GM21367 (cell line): ENCODE measurements at regions not wholly inside any gene's neighbourhood (a gene's known extent, or its start where the extent isn't known, plus 50 kb on each side); places are given as distances from the start of the nearest gene placed in this dataset.
A peak's percentile ranks its signal among the peaks of the same experiment; 100 is the strongest.

ENCODE experiments used
- ATAC-seq: cut with Tn5 transposase; IDR thresholded peaks from one replicate; pipeline ENCODE4 v1.9.1; 2021; ENCODE audit not compliant: unreplicated experiment

DNA sequence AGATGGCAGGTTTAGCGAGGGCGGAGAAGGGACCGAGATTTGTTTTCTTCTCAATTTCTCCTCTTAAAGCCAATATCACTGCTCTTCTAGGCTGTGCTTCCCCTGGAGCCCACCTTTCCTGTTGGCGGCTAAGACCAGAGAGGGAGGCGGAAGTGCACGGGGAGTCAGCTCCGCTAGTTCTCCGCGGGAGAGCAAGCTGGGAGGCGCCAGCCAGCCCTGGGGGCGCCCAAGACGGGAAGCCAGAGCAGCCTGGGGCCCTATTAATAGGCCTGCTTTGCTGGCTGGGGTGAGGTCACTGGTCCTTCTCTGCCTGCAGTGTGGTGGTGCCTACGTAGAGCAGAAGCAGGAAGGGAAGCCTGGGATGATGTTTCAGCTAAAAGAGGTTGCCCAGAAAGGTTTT lies 61.6 kb downstream of the LSM5 start:
- no peak for ATAC-seq

DNA sequence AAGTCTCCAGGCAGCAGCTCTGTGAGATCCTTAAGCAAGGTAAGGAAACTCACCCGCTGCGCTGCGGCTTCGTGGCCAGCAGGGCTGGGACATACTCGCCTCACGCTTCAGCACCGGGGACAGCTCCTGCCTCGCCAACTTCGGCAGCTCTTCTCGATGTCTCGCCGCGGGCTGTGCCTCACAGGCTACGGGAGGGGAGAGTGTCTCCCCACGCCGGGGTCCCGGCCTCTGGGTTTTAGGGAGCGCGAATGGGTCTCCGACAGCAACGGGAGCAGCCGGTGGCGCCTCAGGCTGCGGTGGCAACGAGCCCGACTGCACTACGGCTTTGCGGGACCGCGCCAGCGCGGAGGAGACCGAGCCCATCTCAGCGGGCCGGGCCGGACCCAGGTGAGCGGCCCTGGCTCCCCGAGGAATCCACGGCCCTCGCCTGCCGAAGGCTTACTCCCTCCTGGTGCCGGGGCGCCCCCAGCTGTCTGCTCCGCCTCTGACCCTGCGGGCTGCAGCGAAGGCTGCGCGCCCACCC lies 62.4 kb downstream of the LSM5 start:
- ATAC-seq: peak; percentile 89

DNA sequence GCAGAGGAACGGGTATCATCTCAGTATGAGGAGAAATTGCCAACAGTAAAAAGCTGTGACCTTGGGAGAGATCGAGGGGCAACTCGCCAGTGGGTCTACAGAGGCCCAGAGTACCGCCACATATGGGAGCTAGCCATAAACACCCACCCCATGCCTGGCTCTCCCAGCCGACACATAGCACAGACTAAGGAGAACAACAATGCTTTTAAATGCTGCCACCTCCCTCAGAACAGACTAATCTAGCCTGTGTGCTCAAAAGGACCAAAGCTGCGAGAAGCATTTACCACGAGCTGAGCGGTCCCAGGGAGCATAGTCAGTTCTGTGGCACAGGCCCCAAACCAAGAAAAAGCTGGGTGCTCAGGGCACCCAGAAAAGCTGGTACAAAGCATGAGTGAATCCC lies 73.3 kb downstream of the LSM5 start:
- ATAC-seq: no peak

DNA sequence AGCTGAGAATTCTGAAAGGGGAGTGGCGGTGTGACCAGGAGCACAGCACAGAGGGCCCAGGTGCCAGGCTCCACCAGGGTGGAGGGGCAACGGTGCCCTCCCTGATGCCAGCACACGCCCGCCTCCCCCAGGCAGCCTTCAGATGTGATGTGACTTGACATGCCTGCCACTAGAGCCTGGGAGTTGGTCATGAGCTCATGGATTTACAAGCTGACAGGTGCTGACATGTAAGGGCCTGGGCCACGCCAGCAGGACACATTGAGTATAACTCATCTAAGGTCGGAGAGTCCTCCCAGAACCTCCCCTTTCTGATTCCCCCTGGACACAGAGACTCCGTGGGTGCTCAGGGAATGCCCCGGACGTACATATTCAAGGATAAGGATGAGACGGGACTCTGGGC lies 74.2 kb downstream of the LSM5 start:
- ATAC-seq: no peak

DNA sequence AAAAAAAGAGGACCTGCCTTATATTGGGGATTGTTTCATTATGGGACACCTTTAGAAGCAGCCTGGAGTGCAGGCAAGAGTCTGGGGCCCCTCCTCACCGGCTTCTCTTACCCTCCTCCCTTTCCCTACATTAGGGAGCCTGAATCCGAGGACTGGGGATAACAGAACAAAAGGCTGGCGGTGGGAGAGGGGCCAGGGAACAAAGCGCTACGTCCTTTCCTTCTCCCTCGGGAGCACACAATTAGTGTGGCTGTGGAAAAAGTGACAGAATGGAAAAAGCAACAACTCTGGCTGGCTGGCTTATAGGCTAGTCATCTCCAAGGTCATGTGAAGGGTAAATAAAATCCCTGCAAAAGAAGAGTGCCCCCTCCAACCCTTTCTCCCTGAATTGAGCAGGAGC lies 74.7 kb downstream of the LSM5 start:
- no peak for ATAC-seq

DNA sequence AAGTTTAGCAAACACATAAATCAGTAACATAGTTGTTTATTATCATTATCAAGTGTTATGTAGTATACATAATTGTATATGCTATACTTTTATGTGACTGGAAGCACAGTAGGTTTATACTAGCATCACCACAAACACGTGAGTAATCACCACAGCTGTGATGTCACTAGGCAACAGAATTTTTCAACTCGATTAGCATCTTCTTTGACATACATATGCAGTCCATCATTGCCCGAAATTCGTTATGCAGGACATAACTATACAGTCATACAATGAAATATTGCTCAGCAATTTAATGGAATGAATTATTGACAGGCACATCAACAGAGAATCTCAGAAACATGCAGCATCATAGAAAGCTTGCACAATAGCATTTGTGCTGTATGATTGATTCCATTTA lies 77.7 kb downstream of the LSM5 start:
- ATAC-seq: no peak

DNA sequence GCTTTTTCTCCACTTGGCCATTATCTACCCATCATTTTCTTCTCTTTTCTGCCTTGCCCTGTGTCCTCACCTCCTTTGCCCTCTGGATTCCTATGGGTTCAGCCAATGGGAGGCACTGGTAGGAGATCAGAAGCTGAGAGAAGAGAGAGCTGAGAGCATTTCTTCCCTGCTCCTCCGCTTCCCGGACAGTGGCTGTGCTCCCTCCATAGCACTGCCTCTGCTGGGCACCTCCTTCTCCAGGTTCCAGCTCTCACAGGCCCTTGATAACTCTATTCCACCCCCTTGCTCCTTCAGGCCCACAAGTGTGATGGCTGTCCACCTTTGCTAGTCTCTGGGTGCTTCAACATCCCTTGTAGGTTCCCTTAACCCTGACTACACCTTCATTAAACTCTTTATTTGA lies 79.6 kb downstream of the LSM5 start:
- no peak for ATAC-seq

DNA sequence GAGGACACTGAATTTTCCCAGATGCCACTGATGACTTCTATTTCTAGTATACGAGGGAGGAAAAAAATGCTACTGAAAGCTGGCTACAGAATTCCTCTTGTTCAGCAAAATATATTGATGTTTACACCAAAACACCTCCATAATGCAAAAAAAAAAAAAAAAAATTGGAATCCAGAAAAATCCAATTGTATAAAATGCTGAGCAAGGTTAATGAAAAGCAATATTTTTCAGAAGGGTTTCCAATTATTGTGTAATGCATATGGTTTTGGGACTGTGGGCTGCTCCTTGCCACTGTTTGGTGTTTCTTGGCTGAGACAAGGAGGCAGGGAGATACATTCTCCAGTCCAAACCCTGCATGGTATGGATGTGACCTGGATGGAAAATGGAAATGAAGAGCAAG lies 83.8 kb downstream of the LSM5 start:
- no peak for ATAC-seq

DNA sequence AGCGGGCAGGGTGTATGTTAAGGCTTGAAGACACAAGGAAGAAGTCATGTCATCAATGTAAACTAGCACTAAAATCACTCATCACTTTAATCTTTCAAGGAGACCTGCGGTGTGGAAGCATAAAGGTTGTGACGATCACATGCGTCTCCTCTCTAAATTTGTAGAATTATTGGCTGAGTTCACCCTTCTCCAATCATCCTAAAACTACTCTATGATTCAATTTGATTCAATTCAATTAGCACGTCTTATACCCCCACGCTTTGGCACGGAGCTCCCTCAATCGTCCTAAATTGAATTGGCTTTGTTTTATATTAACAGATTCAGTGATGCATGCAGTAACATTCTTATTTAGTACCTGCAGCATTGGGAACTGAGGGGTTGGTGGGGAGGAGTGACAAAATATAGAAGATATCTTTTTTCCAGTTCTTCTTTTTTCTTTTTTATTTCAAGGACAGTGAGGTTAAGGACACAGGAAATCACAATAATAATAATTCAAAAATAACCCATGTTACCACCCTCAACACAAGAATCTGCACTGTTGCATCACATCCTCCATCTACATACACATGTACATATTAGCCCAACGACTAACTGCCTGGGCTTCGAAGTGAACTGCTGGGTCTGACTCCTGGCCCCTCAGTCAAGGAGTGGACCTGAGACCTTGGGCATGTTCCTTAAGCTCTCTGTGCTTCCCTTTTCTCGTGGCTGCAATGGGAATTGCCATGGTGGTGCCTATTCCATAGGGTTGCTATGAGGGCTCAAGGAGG lies 86.5 kb downstream of the LSM5 start:
- no peak for ATAC-seq

DNA sequence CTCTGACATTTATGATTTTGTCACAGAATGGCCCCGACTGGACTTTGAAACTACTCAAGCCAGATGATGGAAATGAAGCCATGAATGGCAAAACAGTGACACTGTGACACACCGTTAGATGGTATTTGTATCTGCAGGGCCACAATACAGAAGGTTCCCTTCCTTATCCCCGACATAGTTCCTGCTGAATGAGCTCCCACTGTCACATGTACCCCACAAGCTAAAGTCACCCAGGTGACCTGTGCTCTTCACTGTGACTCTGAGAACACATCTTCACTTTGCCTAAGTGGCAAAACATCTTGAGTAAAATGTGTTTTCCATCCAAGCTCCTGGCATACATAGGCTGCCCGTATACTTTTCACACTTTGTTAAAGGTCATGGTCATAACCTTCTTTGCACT lies 89.5 kb downstream of the LSM5 start:
- ATAC-seq: no peak

DNA sequence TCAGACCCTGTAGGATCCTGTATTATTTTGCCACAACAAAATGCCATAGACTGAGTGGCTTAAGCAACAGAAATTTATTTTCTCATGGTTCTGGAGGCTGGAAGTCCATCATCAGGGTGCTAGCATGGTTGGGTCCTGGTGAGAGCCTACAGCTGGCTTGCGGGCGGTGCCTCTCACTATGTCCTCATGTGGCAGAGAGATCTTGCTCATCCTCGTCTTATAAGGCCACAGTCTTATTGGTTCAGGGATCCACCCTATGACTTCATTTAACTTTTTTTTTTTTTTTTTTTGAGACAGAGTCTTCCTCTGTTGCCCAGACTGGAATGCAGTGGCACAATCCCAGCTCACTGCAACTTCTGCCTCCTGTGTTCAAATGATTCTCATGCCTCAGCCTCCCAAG lies 90.9 kb downstream of the LSM5 start:
- ATAC-seq: no peak

DNA sequence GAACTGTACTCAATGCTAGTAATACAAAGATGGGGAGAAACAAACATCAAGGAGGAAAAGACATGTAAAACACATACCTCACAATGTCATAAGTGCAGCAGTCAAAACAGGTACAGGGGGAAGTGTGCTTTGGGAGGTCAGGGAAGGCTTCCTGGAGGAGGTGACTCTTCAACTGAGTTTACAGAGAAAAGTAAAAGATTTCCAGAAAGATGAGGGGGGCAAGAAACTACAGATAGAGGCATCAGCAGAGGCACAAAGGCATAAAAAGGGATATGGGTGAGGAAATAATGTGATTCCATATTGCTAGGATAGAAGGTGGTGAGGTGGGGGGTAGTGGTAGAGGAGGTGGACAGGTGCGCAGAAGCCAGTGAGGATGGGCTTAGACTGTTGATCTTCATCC lies 95.0 kb downstream of the LSM5 start:
- ATAC-seq: no peak

DNA sequence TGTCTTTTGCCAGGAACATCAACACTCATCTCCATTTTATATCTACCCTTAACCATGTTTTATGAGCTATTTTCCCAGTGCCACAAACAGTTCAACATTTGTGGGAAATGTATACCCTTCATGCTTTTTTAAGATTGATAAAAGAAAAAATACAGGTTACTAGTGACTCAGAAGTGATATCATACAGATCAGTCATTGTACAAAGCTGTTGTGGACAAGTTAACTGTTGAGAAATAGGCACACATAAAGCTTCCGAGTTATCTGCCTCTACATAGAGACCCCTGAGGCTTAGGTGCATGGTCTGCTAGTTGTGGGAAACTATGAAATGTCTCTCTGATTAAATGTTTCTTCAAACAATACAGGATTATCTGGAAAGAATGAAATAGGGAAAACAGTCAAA lies 96.3 kb downstream of the LSM5 start:
- no peak for ATAC-seq

DNA sequence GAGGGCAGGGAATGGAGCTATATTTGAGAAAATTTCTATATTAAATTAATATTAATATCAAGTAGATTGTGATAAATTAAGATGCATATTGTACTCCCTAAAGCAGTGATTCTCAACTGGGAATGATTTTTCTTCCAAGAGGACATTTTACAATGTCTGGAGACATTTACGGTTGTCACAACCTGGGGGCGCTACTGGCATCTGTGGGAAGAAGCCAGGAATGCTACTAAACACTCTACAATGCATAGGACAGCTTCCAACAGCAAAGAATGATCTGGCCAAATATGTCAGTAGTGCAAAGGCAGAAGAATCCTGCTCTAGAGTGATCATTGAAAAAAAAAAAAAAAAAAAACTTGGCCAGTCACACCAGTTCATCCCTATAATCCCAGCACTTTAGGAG lies 100.0 kb downstream of the LSM5 start:
- ATAC-seq: no peak

DNA sequence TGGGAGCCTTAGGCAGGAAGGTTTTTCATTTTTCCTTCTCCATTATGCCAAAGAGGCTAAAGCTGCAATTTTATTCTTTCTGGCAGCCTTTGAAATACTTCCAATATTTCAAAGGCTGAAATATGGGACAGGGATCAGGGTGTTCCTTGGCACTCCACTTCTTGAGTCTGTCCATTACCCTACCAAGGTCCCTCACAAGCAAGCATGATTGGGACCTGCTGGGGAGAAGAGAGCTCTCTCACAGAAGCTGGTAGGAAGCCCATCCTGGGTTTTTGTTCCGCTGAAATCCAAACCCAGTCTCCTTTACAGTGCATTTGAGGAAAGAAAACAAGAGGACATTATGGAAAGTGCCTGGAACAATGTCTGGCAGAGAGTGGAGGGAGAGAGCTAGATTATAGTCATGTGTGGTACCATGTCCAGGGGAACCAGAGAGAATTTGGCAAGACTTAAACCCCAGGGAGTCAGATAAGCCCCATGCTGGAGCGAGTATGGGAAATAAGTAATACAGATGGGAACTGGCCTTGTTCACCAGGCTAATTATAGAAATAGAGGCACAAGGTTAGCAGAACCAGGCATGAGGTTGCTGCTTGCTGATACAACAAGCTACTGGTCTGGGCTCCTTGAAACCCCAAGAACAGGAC lies 104.7 kb downstream of the LSM5 start:
- no peak for ATAC-seq

DNA sequence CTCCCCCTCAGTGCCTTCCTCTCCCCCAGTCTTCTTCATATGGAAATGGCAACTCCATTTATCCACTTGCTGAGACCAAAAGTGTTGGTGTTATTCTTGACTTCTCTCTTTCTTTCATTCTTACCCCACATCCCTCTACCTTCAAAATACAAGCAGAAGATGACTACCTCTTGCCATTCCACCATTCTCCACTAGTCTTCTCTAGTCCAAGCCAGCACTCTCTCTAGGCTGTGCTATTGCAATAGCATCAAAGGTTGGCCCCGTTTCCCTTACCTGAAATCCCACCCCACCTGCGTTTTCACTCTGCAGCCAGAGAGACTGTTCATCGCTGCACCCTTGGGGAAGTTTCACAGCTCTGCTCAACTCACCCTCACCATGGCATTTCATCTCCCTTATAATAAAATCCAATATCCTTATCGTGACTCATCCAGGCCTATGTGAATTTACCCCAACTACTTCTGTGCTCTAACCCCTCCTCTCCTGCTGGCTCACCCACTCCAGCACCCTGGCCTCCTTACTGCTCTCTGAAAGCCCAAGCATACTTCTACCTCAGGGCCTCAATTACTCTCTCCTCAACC lies 109.1 kb downstream of the LSM5 start:
- ATAC-seq: no peak

DNA sequence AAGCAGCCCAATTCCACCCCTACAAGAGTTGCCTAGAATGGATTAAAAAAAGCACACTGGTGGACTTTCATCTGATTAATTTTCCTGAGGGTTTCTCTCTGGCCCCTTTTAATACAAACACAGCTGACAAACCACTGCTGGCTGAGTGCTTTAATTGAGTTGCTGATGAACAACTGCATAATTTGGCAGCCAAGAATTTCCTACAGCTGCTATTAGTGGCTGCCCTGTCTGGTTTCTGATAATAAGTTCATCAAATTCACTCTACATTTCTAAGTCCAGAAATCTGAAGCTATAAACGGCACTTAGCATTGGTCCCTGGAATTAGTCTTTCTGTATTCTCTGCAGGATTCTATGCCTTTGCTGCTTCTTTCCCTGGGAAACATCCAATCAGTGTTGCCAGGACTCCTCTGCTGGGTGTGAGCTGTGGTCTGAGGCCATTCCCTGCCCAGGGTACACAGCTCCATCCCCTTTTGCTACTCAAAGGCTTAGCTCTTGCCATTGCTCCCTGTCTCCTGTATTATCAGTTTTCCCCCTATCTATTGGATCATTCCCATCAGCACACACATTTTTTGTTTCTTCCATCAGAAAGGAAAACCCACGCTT lies 110.6 kb downstream of the LSM5 start:
- no peak for ATAC-seq

DNA sequence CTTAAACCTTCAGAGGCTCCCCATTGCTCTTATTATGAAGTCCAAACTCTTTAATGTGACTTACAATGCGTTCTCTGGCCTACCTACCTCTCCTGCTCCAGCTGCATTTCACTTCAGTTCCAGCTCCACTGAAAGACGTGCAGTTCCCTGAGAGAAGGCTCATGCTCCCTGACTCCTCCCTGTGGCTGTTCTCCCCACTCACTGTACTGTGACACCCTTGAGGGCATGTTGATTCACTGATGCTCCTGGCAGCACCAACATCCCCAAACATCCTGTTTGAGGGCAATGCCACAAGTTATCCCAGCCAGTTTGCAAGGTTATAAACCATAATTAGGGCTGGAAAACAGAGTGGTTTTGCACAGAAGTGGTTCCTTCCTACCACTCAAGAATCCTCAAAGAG lies 111.2 kb downstream of the LSM5 start:
- no peak for ATAC-seq

DNA sequence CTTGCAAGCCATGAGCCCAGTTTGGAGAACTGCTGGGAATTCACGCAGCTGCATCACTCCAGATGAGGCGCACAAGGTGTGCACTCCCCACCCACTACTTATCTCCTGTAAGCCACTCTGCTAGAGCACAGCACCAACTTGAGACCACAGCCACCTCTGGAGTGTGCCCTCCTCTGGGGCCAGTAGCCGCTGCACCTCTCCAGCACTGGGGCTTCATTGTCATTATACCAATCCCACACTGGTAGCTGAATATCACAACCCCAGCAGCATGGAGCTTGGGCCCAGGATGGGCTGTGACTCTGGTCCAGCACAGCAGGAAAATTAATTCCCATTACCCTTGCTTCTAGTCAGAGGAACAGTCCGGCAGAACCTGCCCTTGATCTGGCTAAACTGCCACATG lies 125.6 kb downstream of the LSM5 start:
- no peak for ATAC-seq

DNA sequence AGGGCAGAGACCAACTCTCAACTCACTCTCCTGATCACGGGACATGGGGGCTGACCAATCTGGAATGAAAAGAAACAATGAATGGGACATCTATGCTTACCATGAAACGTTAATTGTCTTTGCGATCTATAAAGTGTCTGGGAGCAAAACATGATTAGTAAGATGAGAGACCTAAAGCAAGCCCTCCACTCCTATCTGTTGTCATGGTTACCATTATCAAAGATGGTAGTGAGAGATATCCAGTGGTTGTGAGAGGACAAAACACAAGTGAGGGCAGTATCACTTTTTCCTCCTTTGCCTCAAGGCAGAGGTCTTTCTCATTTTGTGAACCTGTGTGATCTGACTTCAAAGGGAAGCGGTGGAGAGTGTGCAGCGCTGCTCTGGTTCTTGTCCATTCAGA lies 130.1 kb downstream of the LSM5 start:
- no peak for ATAC-seq

DNA sequence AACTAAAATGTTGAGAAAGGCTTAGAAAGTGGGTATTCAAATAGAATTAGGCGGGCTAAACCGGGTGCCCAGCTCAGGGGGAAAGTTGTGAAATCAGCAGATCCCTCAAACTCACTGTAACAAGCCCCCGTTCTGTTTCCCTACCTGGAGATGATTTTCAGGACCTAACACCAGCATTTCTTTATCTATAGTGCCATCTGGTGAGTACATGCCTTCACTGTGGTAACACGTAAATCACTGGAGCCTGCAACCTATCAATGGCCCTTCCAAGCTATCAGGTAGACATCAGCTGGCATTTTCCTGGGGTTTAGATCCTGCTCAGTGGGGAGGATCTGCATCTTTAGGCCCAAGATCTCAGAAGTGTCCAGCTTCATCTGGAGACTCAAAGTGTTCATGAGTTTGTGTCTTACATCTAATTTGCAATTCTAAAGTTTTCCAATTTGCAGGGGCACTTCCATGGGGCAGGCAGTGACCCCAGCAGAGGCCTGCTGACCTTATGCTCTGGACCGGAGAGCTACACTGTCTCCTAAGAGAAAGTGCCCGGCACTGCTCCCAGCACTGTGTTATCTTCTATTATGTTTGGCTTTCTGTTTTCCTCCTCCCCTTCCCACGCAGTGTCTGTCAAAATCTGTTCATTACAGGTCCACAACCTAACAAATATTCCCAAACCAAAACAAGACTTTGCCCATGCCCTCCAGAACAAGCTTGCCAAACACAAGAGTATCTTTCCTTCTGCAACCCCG lies 132.5 kb downstream of the LSM5 start:
- ATAC-seq: no peak
